ENCODE measurements at regions not wholly inside any gene's neighbourhood (a gene's known extent, or its start where the extent isn't known, plus 50 kb on each side); places are given as distances from the start of the nearest gene placed in this dataset.

DNA sequence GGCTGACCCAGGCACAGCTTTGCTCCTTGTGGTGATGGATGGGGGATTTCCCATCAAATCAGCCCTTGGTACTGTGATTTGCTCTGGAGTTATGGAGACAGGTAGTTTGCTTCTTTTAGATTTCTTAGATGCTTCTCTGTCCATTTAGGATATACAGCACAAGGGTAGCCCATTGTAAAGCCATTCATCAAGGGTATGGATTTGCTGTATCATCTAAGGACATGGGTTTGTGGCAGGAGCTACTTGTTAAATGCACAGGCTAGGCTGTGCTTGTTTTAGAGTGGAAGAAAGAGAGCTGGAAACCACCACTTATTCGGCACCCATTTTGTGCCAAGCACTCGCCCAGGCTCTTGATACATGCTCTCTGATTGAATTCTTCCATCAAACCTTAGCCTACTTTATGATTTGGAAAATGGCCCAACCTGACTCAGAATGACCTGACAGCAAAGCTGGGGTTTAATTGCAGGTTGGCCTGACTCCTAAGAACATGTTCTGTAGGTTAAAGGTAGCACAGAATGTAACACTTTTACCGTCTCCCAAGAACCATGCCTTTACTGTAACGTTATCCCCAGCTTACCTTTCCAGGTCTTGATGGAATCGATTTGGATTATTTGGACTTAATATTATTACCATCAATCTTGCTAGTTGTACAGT is 168.0 kb downstream of the SNX10 start:
- no peaks in the 10 kb centered on the region for H3K4me1 ChIP-seq
- ATAC-seq (no peak), DNase-seq (no peak)
- TF ChIP-seq, protein P1, sequence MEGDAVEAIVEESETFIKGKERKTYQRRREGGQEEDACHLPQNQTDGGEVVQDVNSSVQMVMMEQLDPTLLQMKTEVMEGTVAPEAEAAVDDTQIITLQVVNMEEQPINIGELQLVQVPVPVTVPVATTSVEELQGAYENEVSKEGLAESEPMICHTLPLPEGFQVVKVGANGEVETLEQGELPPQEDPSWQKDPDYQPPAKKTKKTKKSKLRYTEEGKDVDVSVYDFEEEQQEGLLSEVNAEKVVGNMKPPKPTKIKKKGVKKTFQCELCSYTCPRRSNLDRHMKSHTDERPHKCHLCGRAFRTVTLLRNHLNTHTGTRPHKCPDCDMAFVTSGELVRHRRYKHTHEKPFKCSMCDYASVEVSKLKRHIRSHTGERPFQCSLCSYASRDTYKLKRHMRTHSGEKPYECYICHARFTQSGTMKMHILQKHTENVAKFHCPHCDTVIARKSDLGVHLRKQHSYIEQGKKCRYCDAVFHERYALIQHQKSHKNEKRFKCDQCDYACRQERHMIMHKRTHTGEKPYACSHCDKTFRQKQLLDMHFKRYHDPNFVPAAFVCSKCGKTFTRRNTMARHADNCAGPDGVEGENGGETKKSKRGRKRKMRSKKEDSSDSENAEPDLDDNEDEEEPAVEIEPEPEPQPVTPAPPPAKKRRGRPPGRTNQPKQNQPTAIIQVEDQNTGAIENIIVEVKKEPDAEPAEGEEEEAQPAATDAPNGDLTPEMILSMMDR (IDR thresholded peaks at IDR 0.05): no peak
- H3K27me3 ChIP-seq: peaks cover 0 to 4% (median 0%) of the 10 kb centered on the region in 7 donors
- H3K27ac ChIP-seq: no peak overlapping the region
- intact Hi-C loops (cut with DNase I): no loop called here
- no peaks in the 10 kb centered on the region for H3K36me3 ChIP-seq
- no peak overlapping the region for H3K4me3 ChIP-seq
- WGBS, 2 donors: 84 to 87% methylated on average over 5 of the region's 5 CpGs
- no peaks in the 10 kb centered on the region for H3K9me3 ChIP-seq

DNA sequence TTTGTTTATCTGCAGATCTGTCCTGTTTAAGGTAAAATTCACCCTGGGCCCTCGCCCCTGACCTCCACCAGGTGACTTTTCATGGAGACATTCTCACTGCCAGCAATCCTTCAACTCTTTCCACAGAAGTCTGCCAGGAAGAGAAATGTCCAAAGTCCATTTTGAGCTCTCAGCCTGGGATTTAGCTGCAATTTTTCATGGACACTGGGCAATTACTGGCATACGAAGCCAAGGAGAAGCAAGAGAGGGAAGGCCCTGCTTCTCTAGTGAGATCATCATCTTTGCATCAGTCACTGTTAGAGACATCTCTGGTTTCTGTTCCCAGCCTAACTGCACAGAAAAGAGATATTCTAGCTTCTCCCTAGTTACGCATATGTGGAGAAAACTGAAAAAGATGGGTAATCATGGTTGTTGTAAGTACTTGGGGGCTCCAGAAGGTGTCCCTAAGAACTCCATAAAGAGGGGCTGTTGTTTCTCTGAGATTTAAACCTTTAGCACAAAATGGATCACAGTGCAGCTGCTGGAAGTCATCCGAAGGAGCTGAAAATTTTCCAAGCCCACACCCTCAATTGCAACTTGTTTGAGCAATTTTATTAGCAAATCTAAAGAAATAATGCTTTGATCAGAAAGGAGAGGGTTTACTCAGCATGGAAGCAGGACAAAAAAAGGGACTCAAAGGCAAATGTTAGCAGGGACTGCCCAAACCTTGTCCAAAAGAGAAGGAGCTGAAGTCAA is 168.9 kb downstream of the SNX10 start:
- ATAC-seq (no peak), DNase-seq (no peak)
- Histone ChIP-seq H3K4me3 (no peak overlapping the region), H3K27ac (no peak overlapping the region), H3K27me3 (peaks cover 0 to 4% (median 0%) of the 10 kb centered on the region in 7 donors), H3K36me3 (no peaks in the 10 kb centered on the region), H3K9me3 (no peaks in the 10 kb centered on the region), H3K4me1 (no peaks in the 10 kb centered on the region)
- WGBS, 2 donors: 79 to 81% methylated on average over 4 of the region's 4 CpGs
- TF ChIP-seq, protein P1 (IDR thresholded peaks at IDR 0.05): no peak
- intact Hi-C loops (cut with DNase I): no loop called here

DNA sequence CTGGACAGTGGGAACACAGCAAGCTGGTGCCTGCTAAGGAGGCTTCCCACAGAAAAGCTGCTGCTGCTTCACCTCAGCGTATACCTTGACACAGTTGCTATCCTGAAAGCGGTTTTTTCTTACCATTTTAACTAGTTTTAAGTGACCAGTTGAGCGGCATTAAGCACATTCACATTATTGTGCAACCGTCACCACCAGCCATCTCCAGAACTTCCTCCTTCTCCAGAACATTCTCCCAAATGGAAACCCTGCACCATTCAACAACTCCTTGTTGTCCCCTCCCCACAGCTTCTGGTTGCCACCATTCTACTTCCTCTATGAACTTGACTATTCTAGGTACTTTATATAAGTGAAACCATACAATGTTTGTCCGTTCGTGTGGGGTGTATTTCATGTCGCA is 169.9 kb downstream of the SNX10 start:
- DNase-seq (no peak), ATAC-seq (no peak)
- Histone ChIP-seq H3K4me1 (no peaks in the 10 kb centered on the region), H3K36me3 (no peaks in the 10 kb centered on the region), H3K27me3 (peaks cover 0 to 4% (median 0%) of the 10 kb centered on the region in 7 donors), H3K9me3 (no peaks in the 10 kb centered on the region), H3K4me3 (no peak overlapping the region), H3K27ac (no peak overlapping the region)
- 89 to 93% methylated on average over 7 of the region's 7 CpGs for WGBS, 2 donors
- TF ChIP-seq, protein P1 (IDR thresholded peaks at IDR 0.05): no peak
- intact Hi-C loops (cut with DNase I): no loop called here

DNA sequence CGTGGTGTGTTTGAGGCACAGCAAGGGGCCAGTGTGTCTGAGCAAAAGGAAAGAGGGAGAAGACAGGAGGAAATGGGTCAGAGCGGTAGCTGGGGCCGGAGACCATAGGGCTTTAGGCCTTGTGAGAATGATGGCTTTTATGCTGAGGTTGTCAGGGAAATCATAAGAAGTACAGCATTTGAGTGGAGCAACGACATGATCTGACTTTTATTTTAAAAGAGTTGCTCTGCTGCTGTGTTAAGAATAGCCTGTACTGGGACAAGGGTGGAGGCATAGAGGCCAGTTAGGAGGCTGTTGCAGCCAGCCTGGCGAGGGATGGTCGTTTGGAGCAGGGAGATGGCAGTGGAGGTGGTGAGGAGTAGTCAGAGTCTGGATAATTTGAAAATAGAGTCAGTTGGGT is 174.3 kb downstream of the SNX10 start:
- intact Hi-C loops (cut with DNase I): no loop called here
- no peak overlapping the region for H3K4me3 ChIP-seq
- no peaks in the 10 kb centered on the region for H3K4me1 ChIP-seq
- H3K9me3 ChIP-seq: no peaks in the 10 kb centered on the region
- WGBS, 2 donors: 84 to 87% methylated on average over 6 of the region's 6 CpGs
- no peak for ATAC-seq
- H3K27ac ChIP-seq: no peak overlapping the region
- TF ChIP-seq, protein P1 (IDR thresholded peaks at IDR 0.05): no peak
- peaks cover 0 to 12% (median 0%) of the 10 kb centered on the region in 7 donors for H3K27me3 ChIP-seq
- no peak for DNase-seq
- no peaks in the 10 kb centered on the region for H3K36me3 ChIP-seq

All from heart right ventricle (tissue), 16 donors.